ENCODE measurements at regions not wholly inside any gene's neighbourhood (a gene's known extent, or its start where the extent isn't known, plus 50 kb on each side); places are given as distances from the start of the nearest gene placed in this dataset.

DNA sequence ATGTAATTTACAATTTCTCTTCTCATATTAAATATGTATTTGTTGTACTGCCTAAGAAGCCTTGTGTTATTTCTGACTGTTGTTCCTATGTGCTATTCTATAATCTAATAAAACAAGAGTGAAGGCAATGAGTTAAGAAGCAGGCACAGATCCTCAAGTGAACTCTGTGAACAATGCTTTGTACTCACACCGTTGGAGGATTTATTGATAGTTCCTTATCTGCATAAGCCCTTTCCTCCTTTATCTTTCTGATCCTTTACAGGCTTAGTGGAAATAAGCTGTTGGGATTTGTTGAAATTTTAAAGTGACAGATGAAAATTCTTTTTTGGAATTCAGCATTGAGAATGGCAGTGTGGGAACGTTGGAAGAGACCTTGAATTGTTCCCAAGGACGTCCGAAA is 329.6 kb upstream of the NPVF start:
- TF ChIP-seq, protein P1, sequence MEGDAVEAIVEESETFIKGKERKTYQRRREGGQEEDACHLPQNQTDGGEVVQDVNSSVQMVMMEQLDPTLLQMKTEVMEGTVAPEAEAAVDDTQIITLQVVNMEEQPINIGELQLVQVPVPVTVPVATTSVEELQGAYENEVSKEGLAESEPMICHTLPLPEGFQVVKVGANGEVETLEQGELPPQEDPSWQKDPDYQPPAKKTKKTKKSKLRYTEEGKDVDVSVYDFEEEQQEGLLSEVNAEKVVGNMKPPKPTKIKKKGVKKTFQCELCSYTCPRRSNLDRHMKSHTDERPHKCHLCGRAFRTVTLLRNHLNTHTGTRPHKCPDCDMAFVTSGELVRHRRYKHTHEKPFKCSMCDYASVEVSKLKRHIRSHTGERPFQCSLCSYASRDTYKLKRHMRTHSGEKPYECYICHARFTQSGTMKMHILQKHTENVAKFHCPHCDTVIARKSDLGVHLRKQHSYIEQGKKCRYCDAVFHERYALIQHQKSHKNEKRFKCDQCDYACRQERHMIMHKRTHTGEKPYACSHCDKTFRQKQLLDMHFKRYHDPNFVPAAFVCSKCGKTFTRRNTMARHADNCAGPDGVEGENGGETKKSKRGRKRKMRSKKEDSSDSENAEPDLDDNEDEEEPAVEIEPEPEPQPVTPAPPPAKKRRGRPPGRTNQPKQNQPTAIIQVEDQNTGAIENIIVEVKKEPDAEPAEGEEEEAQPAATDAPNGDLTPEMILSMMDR (IDR thresholded peaks at IDR 0.05) = no peak
- Histone ChIP-seq H3K4me1 (peaks cover 10% of the 10 kb centered on the region), H3K9me3 (no peaks in the 10 kb centered on the region), H3K27ac (no peak overlapping the region), H3K36me3 (no peaks in the 10 kb centered on the region), H3K4me3 (no peak overlapping the region), H3K27me3 (ENCODE audit: low read depth) (no peaks in the 10 kb centered on the region)
- intact Hi-C loops (cut with DNase I) = no loop called here
- DNase-seq = no peak
- ATAC-seq = no peak

DNA sequence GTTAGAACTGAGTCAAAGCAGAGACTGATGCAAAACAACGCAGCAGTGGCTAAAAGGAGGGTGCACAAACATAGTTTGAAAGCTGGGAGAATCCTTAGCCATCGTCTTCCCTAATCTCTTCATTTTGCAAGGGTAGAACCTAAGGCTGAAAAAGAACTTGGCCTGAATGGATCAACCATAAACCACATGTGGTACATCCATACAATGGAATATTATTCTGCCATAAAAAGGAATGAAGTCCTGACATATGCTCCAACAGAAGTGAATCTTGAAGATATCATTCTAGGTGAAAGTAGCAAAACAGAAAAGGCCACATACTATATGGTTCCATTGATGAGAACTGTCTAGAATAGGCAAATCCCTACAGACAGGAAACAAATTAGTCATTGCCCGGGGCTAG is 330.3 kb upstream of the NPVF start:
- no peak for DNase-seq
- H3K27ac ChIP-seq = no peak overlapping the region
- peaks cover 10% of the 10 kb centered on the region for H3K4me1 ChIP-seq
- intact Hi-C loops (cut with DNase I) = no loop called here
- TF ChIP-seq, protein P1 (IDR thresholded peaks at IDR 0.05) = no peak
- ATAC-seq = no peak
- no peaks in the 10 kb centered on the region for H3K9me3 ChIP-seq
- no peaks in the 10 kb centered on the region for H3K36me3 ChIP-seq
- no peak overlapping the region for H3K4me3 ChIP-seq
- H3K27me3 ChIP-seq (ENCODE audit: low read depth) = no peaks in the 10 kb centered on the region

DNA sequence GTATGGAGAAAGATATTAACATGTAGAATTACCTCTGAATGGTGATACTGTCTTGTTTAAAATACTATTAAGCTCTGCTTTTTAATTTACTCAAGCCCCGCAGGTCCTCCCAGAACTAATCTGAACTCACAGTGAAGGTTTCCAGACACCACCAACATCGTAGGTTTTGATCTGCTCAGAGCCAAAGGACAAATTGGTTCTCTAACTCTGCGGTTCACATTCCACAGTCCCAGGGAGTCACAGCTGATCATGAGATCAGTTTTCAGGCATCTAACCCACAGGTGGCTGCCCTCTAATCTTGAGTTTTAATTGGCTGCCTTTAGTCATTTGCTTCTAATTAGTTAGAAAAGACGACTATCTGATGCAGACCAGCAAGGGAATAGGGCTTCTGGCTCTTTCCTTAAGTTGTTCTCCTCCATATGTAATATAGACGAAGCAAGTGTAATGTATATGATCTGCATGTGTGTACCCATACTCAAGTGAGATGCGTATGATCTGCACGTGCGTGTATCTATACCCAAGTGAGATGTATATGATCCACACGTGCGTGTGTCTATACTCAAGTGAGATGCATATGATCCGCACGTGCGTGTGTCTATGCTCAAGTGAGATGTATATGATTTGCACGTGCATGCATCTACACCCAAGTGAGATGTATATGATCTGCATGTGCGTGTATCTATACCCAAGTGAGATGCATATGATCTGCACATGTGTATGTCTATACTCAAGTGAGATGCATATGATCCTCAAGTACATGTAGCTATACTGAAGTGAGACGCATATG is 331.5 kb upstream of the NPVF start:
- Histone ChIP-seq H3K9me3 (no peaks in the 10 kb centered on the region), H3K4me3 (no peak overlapping the region), H3K27ac (no peak overlapping the region), H3K36me3 (no peaks in the 10 kb centered on the region), H3K27me3 (ENCODE audit: low read depth) (no peaks in the 10 kb centered on the region), H3K4me1 (peaks cover 11% of the 10 kb centered on the region)
- TF ChIP-seq, protein P1 (IDR thresholded peaks at IDR 0.05) = no peak
- no peak for DNase-seq
- intact Hi-C loops (cut with DNase I) = loop anchor here (10.0 kb wide), 1 partner anchor 165 kb away; no protein-coding TSS in a partner anchor
- ATAC-seq = no peak

DNA sequence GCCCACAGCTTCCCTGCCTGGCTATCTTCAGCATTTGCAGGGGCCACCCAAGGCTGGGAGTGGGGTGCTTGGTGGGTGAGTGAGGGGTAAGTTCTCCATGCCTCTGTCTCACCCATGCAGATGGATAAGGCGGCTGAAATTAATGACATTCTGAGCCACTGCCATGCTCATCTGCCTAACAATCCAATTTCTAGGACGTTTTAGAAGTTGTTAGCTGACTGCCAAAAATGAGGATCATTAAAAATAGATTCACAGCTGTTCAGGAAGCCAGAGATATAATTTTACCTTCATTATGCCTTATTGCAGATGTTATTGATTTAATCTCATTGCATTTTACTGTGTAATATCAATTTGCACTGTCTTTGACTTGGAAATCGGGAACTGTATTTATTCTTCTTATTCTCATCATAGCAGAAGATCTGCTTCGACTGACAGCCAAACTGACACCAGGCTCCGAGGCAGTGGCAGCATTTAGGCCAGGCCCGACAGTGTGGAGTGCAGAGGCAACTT is 334.4 kb upstream of the NPVF start:
- intact Hi-C loops (cut with DNase I) = loop anchor here (10.0 kb wide), 1 partner anchor 168 kb away; no protein-coding TSS in a partner anchor
- no peak for ATAC-seq

DNA sequence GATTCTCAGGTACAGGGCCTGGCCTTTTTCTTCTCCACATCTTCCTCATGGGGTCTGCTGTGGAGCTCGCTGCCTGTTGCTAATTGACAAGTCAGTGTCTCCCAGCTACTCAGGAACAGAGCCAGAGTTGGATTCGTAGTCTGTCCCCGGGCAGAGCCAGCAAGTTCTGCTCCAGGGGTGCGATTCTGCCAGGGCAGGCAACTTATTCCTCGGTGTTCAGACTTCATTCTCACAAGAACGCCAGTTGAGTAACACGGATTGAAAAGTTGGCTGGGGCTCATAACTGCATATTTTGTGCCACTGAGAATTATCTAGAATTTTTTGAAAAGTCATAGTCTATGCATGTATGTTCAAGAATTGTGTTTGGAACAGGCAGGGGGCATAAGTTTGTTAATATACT is 336.7 kb upstream of the NPVF start:
- intact Hi-C loops (cut with DNase I) = loop anchor here (5.0 to 10.0 kb wide), 2 partner anchors 170 to 303 kb away; no protein-coding TSS in a partner anchor
- Histone ChIP-seq H3K9me3 (no peaks in the 10 kb centered on the region), H3K36me3 (no peaks in the 10 kb centered on the region), H3K27me3 (ENCODE audit: low read depth) (no peaks in the 10 kb centered on the region), H3K27ac (no peak overlapping the region), H3K4me1 (peaks cover 21% of the 10 kb centered on the region), H3K4me3 (no peak overlapping the region)
- TF ChIP-seq, protein P1 (IDR thresholded peaks at IDR 0.05) = no peak
- ATAC-seq (no peak), DNase-seq (no peak)

More for the DNA sequence above, 334.4 kb upstream of the NPVF start:
- TF ChIP-seq, protein P1 (IDR thresholded peaks at IDR 0.05) = no peak
- Histone ChIP-seq H3K27me3 (ENCODE audit: low read depth) (no peaks in the 10 kb centered on the region), H3K9me3 (no peaks in the 10 kb centered on the region), H3K4me3 (no peak overlapping the region), H3K36me3 (no peaks in the 10 kb centered on the region), H3K4me1 (peaks cover 21% of the 10 kb centered on the region), H3K27ac (no peak overlapping the region)
- no peak for DNase-seq

Data from lower lobe of right lung (tissue), 2 donors.